CD14-positive monocyte (primary cell): ENCODE measurements at regions not wholly inside any gene's neighbourhood (a gene's known extent, or its start where the extent isn't known, plus 50 kb on each side); places are given as distances from the start of the nearest gene placed in this dataset.

Experiments used
- DNase-seq, 3 donors: peaks; one replicate each; pipeline ENCODE4 v3.0.0-alpha.2; 2011 to 2022
- H2AFZ ChIP-seq: 2 replicates; pipeline ENCODE4 v1.6.0; 2012; ENCODE audit warnings: mild to moderate bottlenecking, low read depth, low read length, inconsistent platforms; ENCODE audit not compliant: insufficient read depth, poor library complexity, severe bottlenecking
- H3K27ac ChIP-seq, 2 donors: 1 replicate in 1 of 2; 2 replicates in 1 of 2; pipeline ENCODE4 v1.5.1; 2012 to 2013; ENCODE audit warnings: low read length in 2 of 2, control low read depth in 1 of 2, inconsistent platforms in 1 of 2, low read depth in 1 of 2, mild to moderate bottlenecking in 1 of 2
- H3K27me3 ChIP-seq, 2 donors: one replicate each; pipeline versions ENCODE4 v1.6.0 to v1.6.1; 2011 to 2013; ENCODE audit warnings: low read length in 2 of 2; ENCODE audit not compliant: control insufficient read depth in 2 of 2, insufficient read depth in 2 of 2
- H3K36me3 ChIP-seq, 2 donors: replicated peaks in 1 of 2; 1 replicate in 1 of 2; 2 replicates in 1 of 2; pipeline versions ENCODE4 v1.5.1 to v1.6.1; 2012 to 2013; ENCODE audit warnings: low read length in 2 of 2, control low read depth in 1 of 2, inconsistent platforms in 1 of 2, mild to moderate bottlenecking in 1 of 2; ENCODE audit not compliant: insufficient read depth in 2 of 2, control insufficient read depth in 1 of 2
- H3K4me1 ChIP-seq, 2 donors: 1 replicate in 1 of 2; 2 replicates in 1 of 2; pipeline versions ENCODE4 v1.5.1 to v1.6.1; 2012 to 2013; ENCODE audit warnings: low read length in 2 of 2, control low read depth in 1 of 2, inconsistent platforms in 1 of 2, mild to moderate bottlenecking in 1 of 2, moderate library complexity in 1 of 2; ENCODE audit not compliant: insufficient read depth in 2 of 2, control insufficient read depth in 1 of 2
- H3K4me2 ChIP-seq: replicated peaks from 2 replicates; pipeline ENCODE3; 2012; ENCODE audit warnings: low read length, moderate library complexity, mild to moderate bottlenecking; ENCODE audit not compliant: poor library complexity, severe bottlenecking; ENCODE audit errors: extremely low read depth
- H3K4me3 ChIP-seq, 3 experiments: fragments of 200-600 bp in 1 of 3; sonication (generic) in 1 of 3; replicated peaks in 1 of 3; 1 replicate in 2 of 3; 2 replicates in 1 of 3; pipeline ENCODE4 v1.5.1; 2011 to 2013; ENCODE audit warnings: low read length in 3 of 3, mild to moderate bottlenecking in 3 of 3, control low read depth in 2 of 3, low read depth in 2 of 3, inconsistent platforms in 1 of 3, moderate library complexity in 1 of 3
- H3K79me2 ChIP-seq: 2 replicates; pipeline ENCODE4 v1.6.0; 2012; ENCODE audit warnings: mild to moderate bottlenecking, control low read depth, inconsistent platforms, low read length, moderate library complexity; ENCODE audit not compliant: insufficient read depth
- H3K9ac ChIP-seq: 2 replicates; pipeline ENCODE4 v1.6.0; 2017; ENCODE audit warnings: low read length, mild to moderate bottlenecking; ENCODE audit not compliant: insufficient read depth, poor library complexity, severe bottlenecking
- H3K9me3 ChIP-seq, 2 donors: replicated peaks in 1 of 2; 1 replicate in 1 of 2; 2 replicates in 1 of 2; pipeline versions ENCODE4 v1.5.1 to v1.6.1; 2012 to 2013; ENCODE audit warnings: low read length in 2 of 2, control low read depth in 1 of 2; ENCODE audit not compliant: control insufficient read depth in 1 of 2, insufficient read depth in 1 of 2
- H4K20me1 ChIP-seq: 2 replicates; pipeline ENCODE4 v1.6.0; 2012; ENCODE audit warnings: mild to moderate bottlenecking, low read length, control low read depth, moderate library complexity; ENCODE audit not compliant: insufficient read depth
- H3K27ac Mint-ChIP-seq, 7 donors: one replicate each; pipeline ENCODE4 v1.8.0; 2020; ENCODE audit warnings: mild to moderate bottlenecking in 7 of 7, mixed read lengths in 7 of 7, moderate library complexity in 6 of 7, inconsistent platforms in 2 of 7
- H3K27me3 Mint-ChIP-seq, 3 donors: one replicate each; pipeline ENCODE4 v1.8.0; 2021 to 2022; ENCODE audit warnings: low read depth in 3 of 3, mild to moderate bottlenecking in 3 of 3, mixed read lengths in 3 of 3, moderate library complexity in 3 of 3, inconsistent platforms in 1 of 3
- H3K36me3 Mint-ChIP-seq, 2 donors: one replicate each; pipeline ENCODE4 v1.8.0; 2020; ENCODE audit warnings: mixed read lengths in 2 of 2, inconsistent platforms in 1 of 2, mild to moderate bottlenecking in 1 of 2
- H3K4me1 Mint-ChIP-seq: one replicate; pipeline ENCODE4 v1.8.0; 2020; ENCODE audit warnings: mild to moderate bottlenecking, mixed read lengths
- H3K4me3 Mint-ChIP-seq, 2 donors: one replicate each; pipeline ENCODE4 v1.8.0; 2020; ENCODE audit warnings: mild to moderate bottlenecking in 2 of 2, mixed read lengths in 2 of 2, moderate library complexity in 1 of 2
- H3K9me3 Mint-ChIP-seq, 7 donors: one replicate each; pipeline ENCODE4 v1.8.0; 2020 to 2022; ENCODE audit warnings: mixed read lengths in 7 of 7, mild to moderate bottlenecking in 6 of 7, moderate library complexity in 6 of 7, inconsistent platforms in 2 of 7
- WGBS: methylation state at CpG from one replicate; pipeline ENCODE4 v1.1.5; 2013; ENCODE audit warnings: missing lambda C conversion rate; ENCODE audit not compliant: insufficient coverage; 5-methylcytosine and 5-hydroxymethylcytosine counted together
- intact Hi-C, 2 donors: fragments of 100-400 bp; cut with micrococcal nuclease; formaldehyde crosslinking; loops; one replicate each; pipeline versions ENCODE4 v1.15.0 to v1.15.1; 2023
- TF ChIP-seq, protein P1 (sequence below): fragments of 200-600 bp; IDR thresholded peaks from one replicate; pipeline ENCODE4 v1.8.0; 2022; ENCODE audit warnings: antibody characterized with exemption, mild to moderate bottlenecking

GRCh38 chr10:118971876-118972275 is 57.6 kb upstream of the NANOS1 start:
- no peak overlapping the region for H3K4me3 Mint-ChIP-seq
- peaks cover 1 to 12% (median 3%) of the 10 kb centered on the region in 3 donors for H3K27me3 Mint-ChIP-seq
- no peak for DNase-seq
- Histone ChIP-seq H3K27ac (no peak overlapping the region), H3K79me2 (no peaks in the 10 kb centered on the region), H3K9ac (no peak overlapping the region), H3K36me3 (no peaks in the 10 kb centered on the region), H2AFZ (no peak overlapping the region), H3K9me3 (no peaks in the 10 kb centered on the region), H3K4me1 (no peaks in the 10 kb centered on the region), H4K20me1 (no peaks in the 10 kb centered on the region), H3K27me3 (peaks cover 0 to 2% of the 10 kb centered on the region in 2 donors), H3K4me2 (no peak overlapping the region), H3K4me3 (no peak overlapping the region)
- no peaks in the 10 kb centered on the region for H3K36me3 Mint-ChIP-seq
- TF ChIP-seq, protein P1, sequence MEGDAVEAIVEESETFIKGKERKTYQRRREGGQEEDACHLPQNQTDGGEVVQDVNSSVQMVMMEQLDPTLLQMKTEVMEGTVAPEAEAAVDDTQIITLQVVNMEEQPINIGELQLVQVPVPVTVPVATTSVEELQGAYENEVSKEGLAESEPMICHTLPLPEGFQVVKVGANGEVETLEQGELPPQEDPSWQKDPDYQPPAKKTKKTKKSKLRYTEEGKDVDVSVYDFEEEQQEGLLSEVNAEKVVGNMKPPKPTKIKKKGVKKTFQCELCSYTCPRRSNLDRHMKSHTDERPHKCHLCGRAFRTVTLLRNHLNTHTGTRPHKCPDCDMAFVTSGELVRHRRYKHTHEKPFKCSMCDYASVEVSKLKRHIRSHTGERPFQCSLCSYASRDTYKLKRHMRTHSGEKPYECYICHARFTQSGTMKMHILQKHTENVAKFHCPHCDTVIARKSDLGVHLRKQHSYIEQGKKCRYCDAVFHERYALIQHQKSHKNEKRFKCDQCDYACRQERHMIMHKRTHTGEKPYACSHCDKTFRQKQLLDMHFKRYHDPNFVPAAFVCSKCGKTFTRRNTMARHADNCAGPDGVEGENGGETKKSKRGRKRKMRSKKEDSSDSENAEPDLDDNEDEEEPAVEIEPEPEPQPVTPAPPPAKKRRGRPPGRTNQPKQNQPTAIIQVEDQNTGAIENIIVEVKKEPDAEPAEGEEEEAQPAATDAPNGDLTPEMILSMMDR = no peak
- no peak overlapping the region for H3K27ac Mint-ChIP-seq
- intact Hi-C loops = no loop called here
- no peaks in the 10 kb centered on the region for H3K4me1 Mint-ChIP-seq
- H3K9me3 Mint-ChIP-seq = peaks cover 3 to 15% (median 10%) of the 10 kb centered on the region in 7 donors
- no CpG with 5 or more reads among the region's 3 CpGs for WGBS

DNA sequence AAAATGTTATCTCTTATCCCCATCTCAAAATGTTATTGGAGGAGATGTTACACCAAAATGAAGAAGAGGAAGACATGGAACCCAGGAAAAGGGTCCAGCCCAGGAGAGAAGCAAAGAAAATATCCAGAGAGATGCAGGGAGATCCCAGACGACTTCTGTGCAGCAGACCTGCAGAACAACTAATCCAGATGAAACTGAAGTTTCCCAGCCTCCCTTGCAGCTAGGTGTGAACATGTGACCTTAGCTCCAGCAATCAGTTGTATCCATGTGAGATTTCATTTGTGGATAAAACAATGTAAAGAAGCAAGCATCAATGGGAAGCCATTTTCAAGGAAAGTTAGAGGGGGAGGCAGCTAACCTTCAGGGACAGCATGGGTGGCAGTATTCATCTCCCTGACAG is 55.8 kb upstream of the NANOS1 start:
- Histone ChIP-seq H3K27ac (no peak overlapping the region), H3K4me3 (no peak overlapping the region), H3K36me3 (no peaks in the 10 kb centered on the region), H3K27me3 (peaks cover 0 to 2% of the 10 kb centered on the region in 2 donors), H4K20me1 (no peaks in the 10 kb centered on the region), H3K4me2 (no peak overlapping the region), H3K9ac (no peak overlapping the region), H2AFZ (no peak overlapping the region), H3K4me1 (no peaks in the 10 kb centered on the region), H3K79me2 (no peaks in the 10 kb centered on the region), H3K9me3 (no peaks in the 10 kb centered on the region)
- Mint-ChIP-seq H3K4me1 (no peaks in the 10 kb centered on the region), H3K27me3 (peaks cover 1 to 12% (median 3%) of the 10 kb centered on the region in 3 donors), H3K36me3 (no peaks in the 10 kb centered on the region), H3K27ac (no peak overlapping the region), H3K4me3 (no peak overlapping the region), H3K9me3 (peaks cover 3 to 15% (median 10%) of the 10 kb centered on the region in 7 donors)
- intact Hi-C loops = no loop called here
- DNase-seq = no peak
- TF ChIP-seq, protein P1 = no peak
- WGBS = 88% methylated on average over 1 of the region's 1 CpG
